GM21447 (cell line): ENCODE measurements at regions not wholly inside any gene's neighbourhood (a gene's known extent, or its start where the extent isn't known, plus 50 kb on each side); places are given as distances from the start of the nearest gene placed in this dataset.
"Not testable (repeated sequence)": the region's sequence is repeated elsewhere in the genome, so short reads cannot be mapped to it uniquely, and the experiment has no call there.

Experiments
- ATAC-seq: cut with Tn5 transposase; IDR thresholded peaks from one replicate; pipeline ENCODE4 v1.9.1; 2021; ENCODE audit not compliant: unreplicated experiment

- no peak for ATAC-seq
Measured at GRCh38 chr3:25844891-25845290, 55.0 kb downstream of the OXSM start.

GRCh38 chr3:25846282-25846681 lies 56.4 kb downstream of the OXSM start:
- no peak for ATAC-seq

- ATAC-seq: no peak
Measured at GRCh38 chr3:25849091-25849490, 59.2 kb downstream of the OXSM start.

- no peak for ATAC-seq
Measured at GRCh38 chr3:25849641-25850385, 59.9 kb downstream of the OXSM start.

GRCh38 chr3:25851693-25852259 lies 61.9 kb downstream of the OXSM start:
- not testable (repeated sequence) for ATAC-seq

GRCh38 chr3:25854214-25854613 lies 64.3 kb downstream of the OXSM start:
- no peak for ATAC-seq

GRCh38 chr3:25854635-25855034 lies 64.7 kb downstream of the OXSM start:
- no peak for ATAC-seq

- no peak for ATAC-seq
Measured at GRCh38 chr3:25855266-25855784, 65.4 kb downstream of the OXSM start.

GRCh38 chr3:25856902-25857518 lies 67.1 kb downstream of the OXSM start:
- peak; percentile 93 for ATAC-seq

GRCh38 chr3:25861566-25861965 lies 71.7 kb downstream of the OXSM start:
- ATAC-seq: no peak

- no peak for ATAC-seq
Measured at GRCh38 chr3:25863011-25863415, 73.1 kb downstream of the OXSM start.

- no peak for ATAC-seq
Measured at GRCh38 chr3:25863416-25863959, 73.6 kb downstream of the OXSM start.

GRCh38 chr3:25870452-25870851 lies 80.6 kb downstream of the OXSM start:
- no peak for ATAC-seq

GRCh38 chr3:25872200-25872877 lies 82.4 kb downstream of the OXSM start:
- ATAC-seq: peak; percentile 95

GRCh38 chr3:25883492-25883891 lies 93.6 kb downstream of the OXSM start:
- no peak for ATAC-seq

GRCh38 chr3:25884981-25885380 lies 95.1 kb downstream of the OXSM start:
- ATAC-seq: no peak

- no peak for ATAC-seq
Measured at GRCh38 chr3:25885544-25885943, 95.7 kb downstream of the OXSM start.

- ATAC-seq: no peak
Measured at GRCh38 chr3:25887907-25888306, 98.0 kb downstream of the OXSM start.

- ATAC-seq: no peak
Measured at GRCh38 chr3:25888892-25889524, 99.1 kb downstream of the OXSM start.

GRCh38 chr3:25889525-25889917 lies 99.6 kb downstream of the OXSM start:
- ATAC-seq: no peak

- ATAC-seq: no peak
Measured at GRCh38 chr3:25894101-25894500, 104.2 kb downstream of the OXSM start.
